Neuronal stem cell (in vitro differentiated cells): ENCODE measurements at regions not wholly inside any gene's neighbourhood (a gene's known extent, or its start where the extent isn't known, plus 50 kb on each side); places are given as distances from the start of the nearest gene placed in this dataset.
"Not testable (repeated sequence)": the region's sequence is repeated elsewhere in the genome, so short reads cannot be mapped to it uniquely, and the experiment has no call there.

ENCODE experiments used
- DNase-seq: peaks from one replicate; pipeline ENCODE4 v3.0.0-alpha.2; 2013; ENCODE audit warnings: low spot score
- H2AFZ ChIP-seq: one replicate; pipeline ENCODE4 v1.6.1; 2013; ENCODE audit warnings: mild to moderate bottlenecking, low read length, inconsistent platforms
- H2AK5ac ChIP-seq: 2 replicates; pipeline ENCODE4 v1.6.1; 2013; ENCODE audit warnings: low read depth, mild to moderate bottlenecking, inconsistent platforms, low read length, moderate library complexity, mixed read lengths
- H2BK120ac ChIP-seq: 2 replicates; pipeline ENCODE4 v1.6.1; 2013; ENCODE audit warnings: low read depth, mild to moderate bottlenecking, inconsistent platforms, low read length, moderate library complexity, mixed read lengths
- H2BK12ac ChIP-seq: one replicate; pipeline ENCODE4 v1.6.1; 2013; ENCODE audit warnings: low read length, inconsistent platforms
- H2BK15ac ChIP-seq: 2 replicates; pipeline ENCODE4 v1.6.1; 2013; ENCODE audit warnings: mild to moderate bottlenecking, low read length, inconsistent platforms, mixed read lengths
- H2BK5ac ChIP-seq: one replicate; pipeline ENCODE4 v1.6.1; 2013; ENCODE audit warnings: inconsistent platforms, mild to moderate bottlenecking, low read length, moderate library complexity
- H3K14ac ChIP-seq: one replicate; pipeline ENCODE4 v1.6.1; 2013; ENCODE audit warnings: low read length, inconsistent platforms
- H3K18ac ChIP-seq: 2 replicates; pipeline ENCODE4 v1.6.1; 2013; ENCODE audit warnings: low read length, inconsistent platforms
- H3K23ac ChIP-seq: 2 replicates; pipeline ENCODE4 v1.6.1; 2013; ENCODE audit warnings: low read depth, mild to moderate bottlenecking, mixed read lengths, low read length, inconsistent platforms; ENCODE audit not compliant: poor library complexity
- H3K27ac ChIP-seq: replicated peaks from 3 replicates; pipeline ENCODE4 v1.5.1; 2013; ENCODE audit warnings: low read length, inconsistent platforms
- H3K27me3 ChIP-seq, 3 experiments: 2 replicates each; pipeline ENCODE4 v1.6.1; 2013; ENCODE audit warnings: low read length in 3 of 3, mild to moderate bottlenecking in 2 of 3, inconsistent platforms in 1 of 3, low read depth in 1 of 3, mixed read lengths in 1 of 3, moderate library complexity in 1 of 3; ENCODE audit not compliant: control insufficient read depth in 3 of 3, insufficient read depth in 3 of 3
- H3K36me3 ChIP-seq, 2 donors: replicated peaks in 1 of 2; 2 replicates each; pipeline ENCODE4 v1.6.1; 2013; ENCODE audit warnings: low read length in 2 of 2; ENCODE audit not compliant: control insufficient read depth in 2 of 2, insufficient read depth in 2 of 2
- H3K4ac ChIP-seq: 2 replicates; pipeline ENCODE4 v1.6.1; 2013; ENCODE audit warnings: inconsistent platforms, mild to moderate bottlenecking, low read length, moderate library complexity
- H3K4me1 ChIP-seq, 2 donors: 1 replicate in 1 of 2; 2 replicates in 1 of 2; pipeline ENCODE4 v1.6.1; 2013; ENCODE audit warnings: low read length in 2 of 2, low read depth in 1 of 2; ENCODE audit not compliant: control insufficient read depth in 2 of 2, insufficient read depth in 1 of 2
- H3K4me2 ChIP-seq: one replicate; pipeline ENCODE4 v1.6.1; 2013; ENCODE audit warnings: mild to moderate bottlenecking, low read length, inconsistent platforms; ENCODE audit not compliant: insufficient read depth, poor library complexity, severe bottlenecking
- H3K4me3 ChIP-seq, 2 donors: 2 replicates each; pipeline ENCODE4 v1.5.1; 2013; ENCODE audit warnings: low read length in 2 of 2, mild to moderate bottlenecking in 2 of 2, inconsistent platforms in 1 of 2, moderate library complexity in 1 of 2
- H3K79me1 ChIP-seq: one replicate; pipeline ENCODE4 v1.6.1; 2013; ENCODE audit warnings: low read depth, mild to moderate bottlenecking, inconsistent platforms, low read length, moderate library complexity
- H3K9ac ChIP-seq: one replicate; pipeline ENCODE4 v1.6.1; 2013; ENCODE audit warnings: mild to moderate bottlenecking, low read depth, low read length, inconsistent platforms; ENCODE audit not compliant: poor library complexity
- H3K9me3 ChIP-seq, 2 donors: replicated peaks in 1 of 2; 2 replicates each; pipeline versions ENCODE3 to v1.6.1; 2013; ENCODE audit warnings: low read length in 2 of 2, mild to moderate bottlenecking in 2 of 2, inconsistent platforms in 1 of 2, low read depth in 1 of 2, mixed read lengths in 1 of 2, moderate library complexity in 1 of 2; ENCODE audit not compliant: control insufficient read depth in 2 of 2, insufficient read depth in 1 of 2
- H4K8ac ChIP-seq: one replicate; pipeline ENCODE4 v1.6.1; 2013; ENCODE audit warnings: low read depth, mild to moderate bottlenecking, inconsistent platforms, low read length, moderate library complexity
- H4K91ac ChIP-seq: one replicate; pipeline ENCODE4 v1.6.1; 2013; ENCODE audit warnings: low read length, low read depth, mild to moderate bottlenecking, inconsistent platforms; ENCODE audit not compliant: poor library complexity
- WGBS, 2 donors: extraction: QIAGEN DNeasy Blood & Tissue Kit; methylation state at CpG; one replicate each; pipeline ENCODE4 v1.1.7; 2013; ENCODE audit warnings: missing lambda C conversion rate in 2 of 2, mixed read lengths in 1 of 2; ENCODE audit not compliant: insufficient read length in 2 of 2, insufficient replicate concordance in 1 of 2; ENCODE audit errors: extremely low coverage in 2 of 2; 5-methylcytosine and 5-hydroxymethylcytosine counted together

DNA sequence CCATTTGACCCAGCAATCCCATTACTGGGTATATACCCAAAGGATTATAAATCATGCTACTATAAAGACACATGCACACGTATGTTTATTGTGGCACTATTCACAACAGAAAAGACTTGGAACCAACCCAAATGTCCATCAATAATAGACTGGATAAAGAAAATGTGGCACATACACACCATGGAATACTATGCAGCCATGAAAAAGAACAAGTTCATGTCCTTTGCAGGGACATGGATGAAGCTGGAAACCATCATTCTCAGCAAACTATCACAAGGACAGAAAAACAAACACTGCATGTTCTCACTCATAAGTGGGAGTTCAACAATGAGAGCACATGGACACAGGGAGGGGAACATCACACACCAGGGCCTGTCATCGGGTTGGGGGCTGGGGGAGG is 225.9 kb upstream of the SETMAR start:
- H3K27ac ChIP-seq, H3K14ac ChIP-seq, H2AFZ ChIP-seq, H2AK5ac ChIP-seq, H3K4me1 ChIP-seq, H3K4ac ChIP-seq, H2BK5ac ChIP-seq, H3K79me1 ChIP-seq, H4K8ac ChIP-seq, H2BK15ac ChIP-seq, DNase-seq, H3K36me3 ChIP-seq, H3K27me3 ChIP-seq, H2BK12ac ChIP-seq, H3K18ac ChIP-seq, H2BK120ac ChIP-seq, H4K91ac ChIP-seq, H3K4me3 ChIP-seq, H3K4me2 ChIP-seq, H3K9me3 ChIP-seq, H3K9ac ChIP-seq, H3K23ac ChIP-seq: not testable (repeated sequence)
- no CpG with 5 or more reads among the region's 2 CpGs for WGBS, 2 donors

DNA sequence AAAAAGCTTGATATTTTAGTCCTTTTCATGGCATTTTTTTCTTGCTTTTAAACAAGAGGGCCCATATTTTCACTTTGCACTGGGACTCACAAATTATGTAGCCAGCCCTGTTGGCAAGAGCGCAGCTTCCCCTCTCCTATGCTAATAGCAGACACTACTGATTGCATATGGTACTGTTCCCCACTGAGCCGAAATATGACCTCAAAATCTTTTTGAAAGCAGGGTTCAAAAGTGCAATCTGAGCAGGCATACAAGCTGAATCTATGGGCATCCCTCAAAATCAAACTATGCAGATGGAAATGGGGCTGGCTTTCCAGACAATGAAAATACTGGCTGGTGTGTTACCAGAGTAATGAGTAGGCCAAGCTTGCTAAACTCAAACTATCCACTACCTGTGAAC is 225.2 kb upstream of the SETMAR start:
- Histone ChIP-seq H3K27ac (no peak overlapping the region), H3K4me1 (no peaks in the 10 kb centered on the region), H3K4ac (no peak overlapping the region), H3K18ac (no peak overlapping the region), H2BK15ac (no peak overlapping the region), H3K23ac (no peak overlapping the region), H4K8ac (no peak overlapping the region), H2AK5ac (no peak overlapping the region), H3K79me1 (no peaks in the 10 kb centered on the region), H3K9me3 (no peaks in the 10 kb centered on the region), H3K9ac (no peak overlapping the region), H3K4me2 (no peak overlapping the region), H3K36me3 (no peaks in the 10 kb centered on the region), H2BK120ac (no peak overlapping the region), H3K27me3 (no peaks in the 10 kb centered on the region), H3K4me3 (no peak overlapping the region), H2AFZ (no peak overlapping the region), H3K14ac (no peak overlapping the region), H2BK5ac (no peak overlapping the region), H2BK12ac (no peak overlapping the region), H4K91ac (no peak overlapping the region)
- no CpG with 5 or more reads among the region's 2 CpGs for WGBS, 2 donors
- no peak for DNase-seq

DNA sequence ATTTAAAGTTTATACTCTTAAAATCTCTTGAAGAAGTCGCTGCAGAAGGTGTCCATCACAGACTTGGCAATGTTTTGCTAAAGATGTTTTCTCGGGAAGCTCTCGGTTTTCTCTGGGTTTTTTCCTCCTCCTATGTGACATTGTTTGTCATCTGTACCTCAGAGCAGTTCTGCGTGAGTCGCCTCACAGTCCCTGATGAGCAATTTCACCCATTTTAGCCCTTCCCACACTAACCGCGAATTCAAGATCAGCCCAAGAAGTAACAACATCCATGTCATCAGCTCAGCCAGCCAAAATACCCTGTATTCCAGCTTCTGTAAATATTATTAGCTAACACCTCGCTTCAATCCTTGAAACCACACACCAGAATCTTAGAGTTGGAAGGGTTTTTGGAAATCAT is 224.3 kb upstream of the SETMAR start:
- Histone ChIP-seq H2BK15ac (no peak overlapping the region), H2BK120ac (no peak overlapping the region), H3K23ac (no peak overlapping the region), H3K4me1 (peaks cover 0 to 1% of the 10 kb centered on the region in 2 donors), H3K9me3 (no peaks in the 10 kb centered on the region), H4K91ac (no peak overlapping the region), H3K27ac (no peak overlapping the region), H3K4me2 (no peak overlapping the region), H2BK12ac (no peak overlapping the region), H2BK5ac (no peak overlapping the region), H3K79me1 (no peaks in the 10 kb centered on the region), H3K9ac (no peak overlapping the region), H3K14ac (no peak overlapping the region), H3K36me3 (no peaks in the 10 kb centered on the region), H3K18ac (no peak overlapping the region), H3K27me3 (no peaks in the 10 kb centered on the region), H3K4me3 (no peak overlapping the region), H2AFZ (no peak overlapping the region), H4K8ac (no peak overlapping the region), H2AK5ac (no peak overlapping the region), H3K4ac (no peak overlapping the region)
- no peak for DNase-seq
- WGBS, 2 donors: no CpG with 5 or more reads among the region's 8 CpGs

DNA sequence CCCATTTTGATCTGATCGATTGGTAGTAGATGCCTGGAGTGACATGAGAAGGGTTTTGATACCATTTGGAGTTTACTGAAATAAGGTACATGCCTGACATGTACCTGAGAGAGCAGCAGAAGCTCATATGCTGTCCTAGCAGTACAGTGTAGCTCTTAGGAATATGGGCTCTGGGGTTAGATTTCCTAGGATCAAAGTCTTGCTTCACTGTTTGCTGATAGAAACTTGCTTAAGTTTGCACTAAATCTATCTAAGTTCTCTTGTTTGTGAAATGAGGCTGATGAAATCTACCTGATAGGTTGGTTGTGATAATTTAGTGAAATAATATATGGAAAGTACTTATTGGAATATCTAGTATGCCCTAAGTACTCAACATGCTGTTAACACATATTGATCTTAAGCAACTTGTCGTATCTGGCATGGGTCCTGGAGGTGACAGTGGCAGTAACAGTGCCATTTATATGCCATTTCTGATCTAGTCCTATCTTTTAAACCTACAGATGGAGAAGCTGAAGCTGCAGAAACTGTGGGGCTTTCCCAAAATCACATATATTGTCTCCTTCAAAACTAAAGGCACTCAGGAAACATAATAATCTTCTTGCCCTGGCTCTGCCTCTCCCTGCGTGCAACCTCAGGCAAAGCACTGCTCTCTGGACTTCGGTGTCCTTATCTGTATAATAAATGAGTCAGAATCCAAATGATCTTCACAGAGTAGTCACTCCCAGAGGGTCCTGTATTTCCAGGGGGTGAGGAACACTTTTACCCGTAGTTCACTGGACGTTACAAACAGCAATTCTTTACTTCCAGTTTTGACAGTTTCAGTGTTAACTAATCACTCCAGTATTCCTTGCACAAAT is 223.6 kb upstream of the SETMAR start:
- Histone ChIP-seq H3K4me2 (no peak overlapping the region), H3K14ac (no peak overlapping the region), H3K4ac (no peak overlapping the region), H2BK120ac (no peak overlapping the region), H3K4me1 (peaks cover 0 to 1% of the 10 kb centered on the region in 2 donors), H3K23ac (no peak overlapping the region), H3K36me3 (no peaks in the 10 kb centered on the region), H2BK15ac (no peak overlapping the region), H3K9me3 (no peaks in the 10 kb centered on the region), H3K27ac (no peak overlapping the region), H3K4me3 (no peak overlapping the region), H4K8ac (no peak overlapping the region), H2BK12ac (no peak overlapping the region), H3K9ac (no peak overlapping the region), H3K18ac (no peak overlapping the region), H3K79me1 (no peaks in the 10 kb centered on the region), H2AFZ (no peak overlapping the region), H4K91ac (no peak overlapping the region), H2BK5ac (no peak overlapping the region), H2AK5ac (no peak overlapping the region), H3K27me3 (no peaks in the 10 kb centered on the region)
- DNase-seq: no peak
- WGBS, 2 donors: no CpG with 5 or more reads among the region's 6 CpGs
